Gastrocnemius medialis (tissue), 4 donors: ENCODE measurements at regions not wholly inside any gene's neighbourhood (a gene's known extent, or its start where the extent isn't known, plus 50 kb on each side); places are given as distances from the start of the nearest gene placed in this dataset.

Experiments
- POLR2A ChIP-seq, 2 donors: fragments of 450-650 bp; IDR thresholded peaks; one replicate each; pipeline ENCODE4 v1.6.1; 2017; ENCODE audit warnings: antibody characterized with exemption in 2 of 2, mild to moderate bottlenecking in 2 of 2, moderate library complexity in 2 of 2
- TF ChIP-seq, protein P1 (sequence below), 5 experiments: fragments of 450-650 bp in 3 of 5; fragments of 200-600 bp in 2 of 5; sonication (generic) in 2 of 5; IDR thresholded peaks in 4 of 5; conservative IDR thresholded peaks in 1 of 5; 1 replicate in 4 of 5; 2 replicates in 1 of 5; pipeline ENCODE4 v1.5.1; 2016 to 2019; ENCODE audit warnings: antibody characterized with exemption in 5 of 5, mild to moderate bottlenecking in 3 of 5, moderate library complexity in 3 of 5

DNA sequence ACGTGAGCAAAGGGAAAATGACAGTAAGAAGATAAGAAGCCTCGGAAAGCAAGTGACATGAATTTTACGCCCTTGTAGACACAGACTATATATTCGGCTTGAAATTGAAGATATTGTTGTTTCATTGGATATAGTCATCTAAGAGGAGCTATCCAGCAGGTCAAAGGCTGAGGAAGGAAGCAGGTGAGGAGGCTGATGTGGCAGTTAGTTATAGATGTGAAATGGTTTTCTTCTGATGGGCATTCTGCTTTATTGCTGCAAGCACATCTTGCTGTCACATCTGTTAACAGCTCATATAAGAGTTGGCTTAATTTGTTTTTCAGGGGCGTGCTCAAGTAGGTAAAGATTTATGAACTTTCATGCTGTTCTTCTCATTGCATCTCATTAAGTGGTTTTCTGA, 146.1 kb downstream of the KLF5 start:
- TF ChIP-seq, protein P1, sequence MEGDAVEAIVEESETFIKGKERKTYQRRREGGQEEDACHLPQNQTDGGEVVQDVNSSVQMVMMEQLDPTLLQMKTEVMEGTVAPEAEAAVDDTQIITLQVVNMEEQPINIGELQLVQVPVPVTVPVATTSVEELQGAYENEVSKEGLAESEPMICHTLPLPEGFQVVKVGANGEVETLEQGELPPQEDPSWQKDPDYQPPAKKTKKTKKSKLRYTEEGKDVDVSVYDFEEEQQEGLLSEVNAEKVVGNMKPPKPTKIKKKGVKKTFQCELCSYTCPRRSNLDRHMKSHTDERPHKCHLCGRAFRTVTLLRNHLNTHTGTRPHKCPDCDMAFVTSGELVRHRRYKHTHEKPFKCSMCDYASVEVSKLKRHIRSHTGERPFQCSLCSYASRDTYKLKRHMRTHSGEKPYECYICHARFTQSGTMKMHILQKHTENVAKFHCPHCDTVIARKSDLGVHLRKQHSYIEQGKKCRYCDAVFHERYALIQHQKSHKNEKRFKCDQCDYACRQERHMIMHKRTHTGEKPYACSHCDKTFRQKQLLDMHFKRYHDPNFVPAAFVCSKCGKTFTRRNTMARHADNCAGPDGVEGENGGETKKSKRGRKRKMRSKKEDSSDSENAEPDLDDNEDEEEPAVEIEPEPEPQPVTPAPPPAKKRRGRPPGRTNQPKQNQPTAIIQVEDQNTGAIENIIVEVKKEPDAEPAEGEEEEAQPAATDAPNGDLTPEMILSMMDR (IDR thresholded peaks at IDR 0.05 in 4 of 5, conservative IDR thresholded peaks at IDR 0.05 in 1 of 5) = no peak
- no peak for TF ChIP-seq POLR2A (IDR thresholded peaks at IDR 0.05)
